ENCODE measurements at regions not wholly inside any gene's neighbourhood (a gene's known extent, or its start where the extent isn't known, plus 50 kb on each side); places are given as distances from the start of the nearest gene placed in this dataset.

DNA sequence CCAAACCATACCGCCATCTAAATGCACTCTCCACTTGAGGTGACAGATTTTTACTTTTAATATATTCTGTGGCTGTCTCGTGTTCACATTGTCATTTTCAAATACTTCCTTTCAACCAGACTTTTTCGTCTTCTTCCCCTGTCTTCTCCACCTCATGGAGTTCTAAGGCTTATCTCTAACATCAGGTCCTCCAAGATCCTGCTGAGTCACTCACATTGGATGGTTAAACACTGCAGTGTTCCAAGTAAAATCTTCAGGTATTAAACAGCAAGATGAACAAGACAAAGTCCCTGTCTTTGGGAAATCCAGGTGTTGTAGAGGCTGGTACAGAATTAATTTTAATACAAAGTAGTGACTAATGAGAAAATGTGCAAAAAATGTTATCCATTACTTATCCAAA is 330.2 kb upstream of the KIF2B start:
- H3F3A ChIP-seq (replicated peaks; ENCODE audit: low read depth) = no peaks in the 10 kb centered on the region
- no peak for DNase-seq (ENCODE audit: low spot score)
- no peak overlapping the region for H3K27ac ChIP-seq (ENCODE audit: low read depth)

More for the DNA sequence above, 330.2 kb upstream of the KIF2B start:
- H3K79me2 ChIP-seq (replicated peaks; ENCODE audit: insufficient read depth) = no peaks in the 10 kb centered on the region
- Mint-ChIP-seq H3K27ac (no peak overlapping the region), H3K4me1 (peaks cover 3% of the 10 kb centered on the region; the same call in 2 of the 3 replicates), H3K27me3 (ENCODE audit: insufficient read depth, low read depth, poor library complexity) (no peaks in the 10 kb centered on the region), H3K36me3 (ENCODE audit: low read depth) (peaks cover 4% of the 10 kb centered on the region; the same call in 2 of the 3 replicates), H3K9me3 (0 out of 3 replicates have a peak, but pooled peaks cover 3% of the 10 kb centered on the region), H3K4me3 (no peak overlapping the region)
- H4K20me1 ChIP-seq (replicated peaks; ENCODE audit: insufficient read depth) = no peaks in the 10 kb centered on the region
- ATAC-seq = no peak
- no peaks in the 10 kb centered on the region for H3K36me3 ChIP-seq (ENCODE audit: insufficient read depth)
- H3K4me2 ChIP-seq = no peak overlapping the region
- peaks cover 9% of the 10 kb centered on the region; the same call in 1 of the 2 replicates for H3K9me2 ChIP-seq (ENCODE audit: insufficient read depth)
- H2AFZ ChIP-seq = no peak overlapping the region
- H3K4me3 ChIP-seq = no peak overlapping the region
- TF ChIP-seq CREB1 (CRISPR knock-in tag; IDR thresholded peaks at IDR 0.05; ENCODE audit: low read depth) = no peak
- no peak for TF ChIP-seq STAT1 (IDR thresholded peaks at IDR 0.05; ENCODE audit: unreplicated experiment)
- TF ChIP-seq POLR2AphosphoS5 (IDR thresholded peaks at IDR 0.05; ENCODE audit: low read depth) = no peak
- TF ChIP-seq, protein P1, sequence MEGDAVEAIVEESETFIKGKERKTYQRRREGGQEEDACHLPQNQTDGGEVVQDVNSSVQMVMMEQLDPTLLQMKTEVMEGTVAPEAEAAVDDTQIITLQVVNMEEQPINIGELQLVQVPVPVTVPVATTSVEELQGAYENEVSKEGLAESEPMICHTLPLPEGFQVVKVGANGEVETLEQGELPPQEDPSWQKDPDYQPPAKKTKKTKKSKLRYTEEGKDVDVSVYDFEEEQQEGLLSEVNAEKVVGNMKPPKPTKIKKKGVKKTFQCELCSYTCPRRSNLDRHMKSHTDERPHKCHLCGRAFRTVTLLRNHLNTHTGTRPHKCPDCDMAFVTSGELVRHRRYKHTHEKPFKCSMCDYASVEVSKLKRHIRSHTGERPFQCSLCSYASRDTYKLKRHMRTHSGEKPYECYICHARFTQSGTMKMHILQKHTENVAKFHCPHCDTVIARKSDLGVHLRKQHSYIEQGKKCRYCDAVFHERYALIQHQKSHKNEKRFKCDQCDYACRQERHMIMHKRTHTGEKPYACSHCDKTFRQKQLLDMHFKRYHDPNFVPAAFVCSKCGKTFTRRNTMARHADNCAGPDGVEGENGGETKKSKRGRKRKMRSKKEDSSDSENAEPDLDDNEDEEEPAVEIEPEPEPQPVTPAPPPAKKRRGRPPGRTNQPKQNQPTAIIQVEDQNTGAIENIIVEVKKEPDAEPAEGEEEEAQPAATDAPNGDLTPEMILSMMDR (conservative IDR thresholded peaks at IDR 0.05; ENCODE audit: low read depth in 2 of 2) = no peak
- TF ChIP-seq, protein P2, sequence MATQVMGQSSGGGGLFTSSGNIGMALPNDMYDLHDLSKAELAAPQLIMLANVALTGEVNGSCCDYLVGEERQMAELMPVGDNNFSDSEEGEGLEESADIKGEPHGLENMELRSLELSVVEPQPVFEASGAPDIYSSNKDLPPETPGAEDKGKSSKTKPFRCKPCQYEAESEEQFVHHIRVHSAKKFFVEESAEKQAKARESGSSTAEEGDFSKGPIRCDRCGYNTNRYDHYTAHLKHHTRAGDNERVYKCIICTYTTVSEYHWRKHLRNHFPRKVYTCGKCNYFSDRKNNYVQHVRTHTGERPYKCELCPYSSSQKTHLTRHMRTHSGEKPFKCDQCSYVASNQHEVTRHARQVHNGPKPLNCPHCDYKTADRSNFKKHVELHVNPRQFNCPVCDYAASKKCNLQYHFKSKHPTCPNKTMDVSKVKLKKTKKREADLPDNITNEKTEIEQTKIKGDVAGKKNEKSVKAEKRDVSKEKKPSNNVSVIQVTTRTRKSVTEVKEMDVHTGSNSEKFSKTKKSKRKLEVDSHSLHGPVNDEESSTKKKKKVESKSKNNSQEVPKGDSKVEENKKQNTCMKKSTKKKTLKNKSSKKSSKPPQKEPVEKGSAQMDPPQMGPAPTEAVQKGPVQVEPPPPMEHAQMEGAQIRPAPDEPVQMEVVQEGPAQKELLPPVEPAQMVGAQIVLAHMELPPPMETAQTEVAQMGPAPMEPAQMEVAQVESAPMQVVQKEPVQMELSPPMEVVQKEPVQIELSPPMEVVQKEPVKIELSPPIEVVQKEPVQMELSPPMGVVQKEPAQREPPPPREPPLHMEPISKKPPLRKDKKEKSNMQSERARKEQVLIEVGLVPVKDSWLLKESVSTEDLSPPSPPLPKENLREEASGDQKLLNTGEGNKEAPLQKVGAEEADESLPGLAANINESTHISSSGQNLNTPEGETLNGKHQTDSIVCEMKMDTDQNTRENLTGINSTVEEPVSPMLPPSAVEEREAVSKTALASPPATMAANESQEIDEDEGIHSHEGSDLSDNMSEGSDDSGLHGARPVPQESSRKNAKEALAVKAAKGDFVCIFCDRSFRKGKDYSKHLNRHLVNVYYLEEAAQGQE (IDR thresholded peaks at IDR 0.05; ENCODE audit: unreplicated experiment) = no peak
- TF ChIP-seq ZNF331 (CRISPR knock-in tag; IDR thresholded peaks at IDR 0.05; ENCODE audit: low read depth) = no peak
- no peak for TF ChIP-seq EZH2 (IDR thresholded peaks at IDR 0.05; ENCODE audit: low read depth, unreplicated experiment)
- TF ChIP-seq, protein P3, sequence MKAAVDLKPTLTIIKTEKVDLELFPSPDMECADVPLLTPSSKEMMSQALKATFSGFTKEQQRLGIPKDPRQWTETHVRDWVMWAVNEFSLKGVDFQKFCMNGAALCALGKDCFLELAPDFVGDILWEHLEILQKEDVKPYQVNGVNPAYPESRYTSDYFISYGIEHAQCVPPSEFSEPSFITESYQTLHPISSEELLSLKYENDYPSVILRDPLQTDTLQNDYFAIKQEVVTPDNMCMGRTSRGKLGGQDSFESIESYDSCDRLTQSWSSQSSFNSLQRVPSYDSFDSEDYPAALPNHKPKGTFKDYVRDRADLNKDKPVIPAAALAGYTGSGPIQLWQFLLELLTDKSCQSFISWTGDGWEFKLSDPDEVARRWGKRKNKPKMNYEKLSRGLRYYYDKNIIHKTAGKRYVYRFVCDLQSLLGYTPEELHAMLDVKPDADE (IDR thresholded peaks at IDR 0.05) = no peak
- TF ChIP-seq JUNB (IDR thresholded peaks at IDR 0.05; ENCODE audit: unreplicated experiment) = no peak
- no peak for TF ChIP-seq EZH2phosphoT487 (IDR thresholded peaks at IDR 0.05; ENCODE audit: unreplicated experiment)
- TF ChIP-seq, protein P4, sequence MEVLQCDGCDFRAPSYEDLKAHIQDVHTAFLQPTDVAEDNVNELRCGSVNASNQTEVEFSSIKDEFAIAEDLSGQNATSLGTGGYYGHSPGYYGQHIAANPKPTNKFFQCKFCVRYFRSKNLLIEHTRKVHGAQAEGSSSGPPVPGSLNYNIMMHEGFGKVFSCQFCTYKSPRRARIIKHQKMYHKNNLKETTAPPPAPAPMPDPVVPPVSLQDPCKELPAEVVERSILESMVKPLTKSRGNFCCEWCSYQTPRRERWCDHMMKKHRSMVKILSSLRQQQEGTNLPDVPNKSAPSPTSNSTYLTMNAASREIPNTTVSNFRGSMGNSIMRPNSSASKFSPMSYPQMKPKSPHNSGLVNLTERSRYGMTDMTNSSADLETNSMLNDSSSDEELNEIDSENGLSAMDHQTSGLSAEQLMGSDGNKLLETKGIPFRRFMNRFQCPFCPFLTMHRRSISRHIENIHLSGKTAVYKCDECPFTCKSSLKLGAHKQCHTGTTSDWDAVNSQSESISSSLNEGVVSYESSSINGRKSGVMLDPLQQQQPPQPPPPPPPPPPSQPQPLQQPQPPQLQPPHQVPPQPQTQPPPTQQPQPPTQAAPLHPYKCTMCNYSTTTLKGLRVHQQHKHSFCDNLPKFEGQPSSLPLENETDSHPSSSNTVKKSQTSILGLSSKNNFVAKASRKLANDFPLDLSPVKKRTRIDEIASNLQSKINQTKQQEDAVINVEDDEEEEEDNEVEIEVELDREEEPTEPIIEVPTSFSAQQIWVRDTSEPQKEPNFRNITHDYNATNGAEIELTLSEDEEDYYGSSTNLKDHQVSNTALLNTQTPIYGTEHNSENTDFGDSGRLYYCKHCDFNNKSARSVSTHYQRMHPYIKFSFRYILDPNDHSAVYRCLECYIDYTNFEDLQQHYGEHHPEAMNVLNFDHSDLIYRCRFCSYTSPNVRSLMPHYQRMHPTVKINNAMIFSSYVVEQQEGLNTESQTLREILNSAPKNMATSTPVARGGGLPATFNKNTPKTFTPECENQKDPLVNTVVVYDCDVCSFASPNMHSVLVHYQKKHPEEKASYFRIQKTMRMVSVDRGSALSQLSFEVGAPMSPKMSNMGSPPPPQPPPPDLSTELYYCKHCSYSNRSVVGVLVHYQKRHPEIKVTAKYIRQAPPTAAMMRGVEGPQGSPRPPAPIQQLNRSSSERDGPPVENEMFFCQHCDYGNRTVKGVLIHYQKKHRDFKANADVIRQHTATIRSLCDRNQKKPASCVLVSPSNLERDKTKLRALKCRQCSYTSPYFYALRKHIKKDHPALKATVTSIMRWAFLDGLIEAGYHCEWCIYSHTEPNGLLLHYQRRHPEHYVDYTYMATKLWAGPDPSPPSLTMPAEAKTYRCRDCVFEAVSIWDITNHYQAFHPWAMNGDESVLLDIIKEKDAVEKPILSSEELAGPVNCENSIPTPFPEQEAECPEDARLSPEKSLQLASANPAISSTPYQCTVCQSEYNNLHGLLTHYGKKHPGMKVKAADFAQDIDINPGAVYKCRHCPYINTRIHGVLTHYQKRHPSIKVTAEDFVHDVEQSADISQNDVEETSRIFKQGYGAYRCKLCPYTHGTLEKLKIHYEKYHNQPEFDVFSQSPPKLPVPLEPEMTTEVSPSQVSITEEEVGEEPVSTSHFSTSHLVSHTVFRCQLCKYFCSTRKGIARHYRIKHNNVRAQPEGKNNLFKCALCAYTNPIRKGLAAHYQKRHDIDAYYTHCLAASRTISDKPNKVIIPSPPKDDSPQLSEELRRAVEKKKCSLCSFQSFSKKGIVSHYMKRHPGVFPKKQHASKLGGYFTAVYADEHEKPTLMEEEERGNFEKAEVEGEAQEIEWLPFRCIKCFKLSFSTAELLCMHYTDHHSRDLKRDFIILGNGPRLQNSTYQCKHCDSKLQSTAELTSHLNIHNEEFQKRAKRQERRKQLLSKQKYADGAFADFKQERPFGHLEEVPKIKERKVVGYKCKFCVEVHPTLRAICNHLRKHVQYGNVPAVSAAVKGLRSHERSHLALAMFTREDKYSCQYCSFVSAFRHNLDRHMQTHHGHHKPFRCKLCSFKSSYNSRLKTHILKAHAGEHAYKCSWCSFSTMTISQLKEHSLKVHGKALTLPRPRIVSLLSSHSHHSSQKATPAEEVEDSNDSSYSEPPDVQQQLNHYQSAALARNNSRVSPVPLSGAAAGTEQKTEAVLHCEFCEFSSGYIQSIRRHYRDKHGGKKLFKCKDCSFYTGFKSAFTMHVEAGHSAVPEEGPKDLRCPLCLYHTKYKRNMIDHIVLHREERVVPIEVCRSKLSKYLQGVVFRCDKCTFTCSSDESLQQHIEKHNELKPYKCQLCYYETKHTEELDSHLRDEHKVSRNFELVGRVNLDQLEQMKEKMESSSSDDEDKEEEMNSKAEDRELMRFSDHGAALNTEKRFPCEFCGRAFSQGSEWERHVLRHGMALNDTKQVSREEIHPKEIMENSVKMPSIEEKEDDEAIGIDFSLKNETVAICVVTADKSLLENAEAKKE (CRISPR knock-in tag; IDR thresholded peaks at IDR 0.05) = no peak
- TF ChIP-seq NANOG (IDR thresholded peaks at IDR 0.05; ENCODE audit: borderline replicate concordance) = no peak
- no peak for TF ChIP-seq ZNF114 (CRISPR knock-in tag; IDR thresholded peaks at IDR 0.05)
- H3K4me1 ChIP-seq (ENCODE audit: insufficient read depth) = no peaks in the 10 kb centered on the region
- no peaks in the 10 kb centered on the region for H3K27me3 ChIP-seq (ENCODE audit: insufficient read depth)

Measured in GM23338 (cell line).